Endodermal cell (in vitro differentiated cells): ENCODE measurements at regions not wholly inside any gene's neighbourhood (a gene's known extent, or its start where the extent isn't known, plus 50 kb on each side); places are given as distances from the start of the nearest gene placed in this dataset.

Source experiments
- DNase-seq: peaks from one replicate; pipeline ENCODE4 v3.0.0-alpha.2; 2017
- H3K27ac ChIP-seq: 2 replicates; pipeline ENCODE4 v1.5.1; 2013; ENCODE audit warnings: mild to moderate bottlenecking, low read depth, low read length, moderate library complexity
- H3K27me3 ChIP-seq: 2 replicates; pipeline ENCODE4 v1.6.1; 2013; ENCODE audit warnings: mild to moderate bottlenecking, low read length, moderate library complexity; ENCODE audit not compliant: insufficient read depth, control insufficient read depth, poor library complexity, severe bottlenecking
- H3K36me3 ChIP-seq: 2 replicates; pipeline ENCODE4 v1.7.0; 2013; ENCODE audit warnings: mild to moderate bottlenecking, low read length, moderate library complexity; ENCODE audit not compliant: control insufficient read depth, insufficient read depth
- H3K4me1 ChIP-seq: one replicate; pipeline ENCODE4 v1.7.0; 2013; ENCODE audit warnings: low read length; ENCODE audit not compliant: control insufficient read depth, insufficient read depth
- H3K4me3 ChIP-seq: 2 replicates; pipeline ENCODE4 v1.5.1; 2013; ENCODE audit warnings: mild to moderate bottlenecking, low read length, moderate library complexity
- H3K9ac ChIP-seq: 2 replicates; pipeline ENCODE4 v1.6.1; 2013; ENCODE audit warnings: mild to moderate bottlenecking, low read length, moderate library complexity; ENCODE audit not compliant: poor library complexity, severe bottlenecking; ENCODE audit errors: extremely low read depth
- H3K9me3 ChIP-seq: 2 replicates; pipeline ENCODE4 v1.6.1; 2013; ENCODE audit warnings: mild to moderate bottlenecking, low read length, moderate library complexity; ENCODE audit not compliant: control insufficient read depth
- H3K27ac Mint-ChIP-seq: 2 replicates; pipeline ENCODE4 v1.8.0; 2020; ENCODE audit warnings: mixed read lengths
- H3K27me3 Mint-ChIP-seq: 2 replicates; pipeline ENCODE4 v1.8.0; 2021; ENCODE audit warnings: mild to moderate bottlenecking, mixed read lengths; ENCODE audit not compliant: insufficient read depth
- H3K36me3 Mint-ChIP-seq: 2 replicates; pipeline ENCODE4 v1.8.0; 2020; ENCODE audit warnings: low read depth, mixed read lengths
- H3K4me1 Mint-ChIP-seq: 2 replicates; pipeline ENCODE4 v1.8.0; 2020; ENCODE audit warnings: mixed read lengths
- H3K4me3 Mint-ChIP-seq: 2 replicates; pipeline ENCODE4 v1.8.0; 2020; ENCODE audit warnings: mild to moderate bottlenecking, moderate library complexity, mixed read lengths
- H3K9me3 Mint-ChIP-seq: 2 replicates; pipeline ENCODE4 v1.8.0; 2020; ENCODE audit warnings: mild to moderate bottlenecking, mixed read lengths
- CTCF ChIP-seq: fragments of 200-600 bp; sonication (generic); conservative IDR thresholded peaks from 2 replicates; pipeline ENCODE4 v1.5.0; 2021; ENCODE audit warnings: antibody characterized with exemption, mild to moderate bottlenecking
- WGBS, 2 experiments: methylation state at CpG; one replicate each; pipeline versions ENCODE4 v1.1.5 to v1.1.7; 2013; ENCODE audit warnings: missing lambda C conversion rate in 2 of 2, mixed read lengths in 1 of 2; ENCODE audit not compliant: insufficient coverage in 1 of 2, insufficient read length in 1 of 2; 5-methylcytosine and 5-hydroxymethylcytosine counted together

GRCh38 chr11:91047882-91048281, 825.0 kb upstream of the CHORDC1 start:
- Mint-ChIP-seq H3K9me3 (no peaks in the 10 kb centered on the region), H3K4me1 (no peaks in the 10 kb centered on the region), H3K27ac (no peak overlapping the region), H3K36me3 (no peaks in the 10 kb centered on the region), H3K27me3 (no peaks in the 10 kb centered on the region), H3K4me3 (no peak overlapping the region)
- Histone ChIP-seq H3K9ac (no peak overlapping the region), H3K9me3 (no peaks in the 10 kb centered on the region), H3K4me1 (no peaks in the 10 kb centered on the region), H3K27ac (no peak overlapping the region), H3K36me3 (no peaks in the 10 kb centered on the region), H3K4me3 (no peak overlapping the region), H3K27me3 (no peaks in the 10 kb centered on the region)
- TF ChIP-seq CTCF = peak; percentile 56
- DNase-seq = no peak
- WGBS, 2 experiments = 93% methylated on average over 2 of the region's 2 CpGs; no CpG with 5 or more reads in 1 of the 2 experiments

GRCh38 chr11:91046261-91046660, 823.4 kb upstream of the CHORDC1 start:
- H3K4me1 ChIP-seq = no peaks in the 10 kb centered on the region
- TF ChIP-seq CTCF = no peak
- no peaks in the 10 kb centered on the region for H3K4me1 Mint-ChIP-seq
- H3K4me3 ChIP-seq = no peak overlapping the region
- no peak overlapping the region for H3K27ac Mint-ChIP-seq
- no peaks in the 10 kb centered on the region for H3K36me3 Mint-ChIP-seq
- H3K4me3 Mint-ChIP-seq = no peak overlapping the region
- no peaks in the 10 kb centered on the region for H3K9me3 Mint-ChIP-seq
- DNase-seq = no peak
- 92% methylated on average over 4 of the region's 6 CpGs; no CpG with 5 or more reads in 1 of the 2 experiments for WGBS, 2 experiments
- no peak overlapping the region for H3K27ac ChIP-seq
- H3K27me3 ChIP-seq = no peaks in the 10 kb centered on the region
- no peak overlapping the region for H3K9ac ChIP-seq
- H3K27me3 Mint-ChIP-seq = no peaks in the 10 kb centered on the region
- no peaks in the 10 kb centered on the region for H3K9me3 ChIP-seq
- no peaks in the 10 kb centered on the region for H3K36me3 ChIP-seq

- Histone ChIP-seq H3K27me3 (no peaks in the 10 kb centered on the region), H3K36me3 (no peaks in the 10 kb centered on the region), H3K4me1 (no peaks in the 10 kb centered on the region), H3K4me3 (no peak overlapping the region), H3K9me3 (no peaks in the 10 kb centered on the region), H3K9ac (no peak overlapping the region), H3K27ac (no peak overlapping the region)
- DNase-seq = no peak
- H3K36me3 Mint-ChIP-seq = no peaks in the 10 kb centered on the region
- no peak overlapping the region for H3K27ac Mint-ChIP-seq
- no peaks in the 10 kb centered on the region for H3K4me1 Mint-ChIP-seq
- H3K27me3 Mint-ChIP-seq = no peaks in the 10 kb centered on the region
- TF ChIP-seq CTCF = no peak
- H3K4me3 Mint-ChIP-seq = no peak overlapping the region
- H3K9me3 Mint-ChIP-seq = peaks cover 4% of the 10 kb centered on the region
Observed at GRCh38 chr11:91041626-91042025, 818.8 kb upstream of the CHORDC1 start.
